AG20443 (cell line): ENCODE measurements at regions not wholly inside any gene's neighbourhood (a gene's known extent, or its start where the extent isn't known, plus 50 kb on each side); places are given as distances from the start of the nearest gene placed in this dataset.
"Not testable (repeated sequence)": the region's sequence is repeated elsewhere in the genome, so short reads cannot be mapped to it uniquely, and the experiment has no call there.

Experiments
- DNase-seq: peaks from one replicate; pipeline ENCODE4 v3.0.0; 2012; ENCODE audit warnings: low spot score, mixed read lengths

DNA sequence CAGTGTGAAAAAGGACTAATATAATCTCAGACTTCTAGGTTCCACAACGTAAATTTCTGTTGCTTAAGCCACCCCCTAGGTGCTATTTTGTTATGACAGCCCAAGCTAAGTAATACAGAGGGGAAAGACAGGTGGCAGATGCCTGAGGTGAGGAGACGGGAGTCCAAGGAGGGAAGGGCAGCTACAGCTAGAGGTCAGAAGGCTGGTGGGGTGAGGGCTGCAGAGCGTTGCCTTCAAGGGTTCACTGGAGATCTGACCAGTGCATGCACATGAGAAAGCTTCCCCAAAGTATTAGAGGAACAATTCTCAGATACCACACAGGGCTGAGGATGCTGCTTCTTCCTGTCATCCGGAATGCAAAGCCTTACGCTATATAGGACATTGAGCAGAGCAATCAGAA, 104.7 kb upstream of the IRX4 start:
- DNase-seq, result no peak

DNA sequence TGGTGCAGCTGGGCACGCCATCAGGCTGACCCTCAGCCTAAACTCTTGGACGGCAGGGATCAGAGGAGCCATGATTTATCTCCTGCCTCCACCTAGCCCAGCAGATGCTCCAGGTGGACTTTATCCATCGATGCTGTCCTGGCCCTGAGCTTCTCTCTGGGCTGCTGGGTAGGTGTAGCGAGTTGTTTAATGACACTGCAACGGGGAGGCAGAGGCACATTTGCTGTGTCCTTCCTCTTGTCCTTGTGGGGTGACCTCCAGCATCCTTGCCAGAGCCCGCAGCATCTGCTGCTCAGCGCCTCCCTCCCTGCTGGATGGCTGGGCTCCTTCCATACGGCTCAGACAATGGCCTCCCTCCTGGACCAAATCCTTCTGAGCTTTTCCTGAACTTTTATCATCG, 103.1 kb upstream of the IRX4 start:
- no peak for DNase-seq

DNA sequence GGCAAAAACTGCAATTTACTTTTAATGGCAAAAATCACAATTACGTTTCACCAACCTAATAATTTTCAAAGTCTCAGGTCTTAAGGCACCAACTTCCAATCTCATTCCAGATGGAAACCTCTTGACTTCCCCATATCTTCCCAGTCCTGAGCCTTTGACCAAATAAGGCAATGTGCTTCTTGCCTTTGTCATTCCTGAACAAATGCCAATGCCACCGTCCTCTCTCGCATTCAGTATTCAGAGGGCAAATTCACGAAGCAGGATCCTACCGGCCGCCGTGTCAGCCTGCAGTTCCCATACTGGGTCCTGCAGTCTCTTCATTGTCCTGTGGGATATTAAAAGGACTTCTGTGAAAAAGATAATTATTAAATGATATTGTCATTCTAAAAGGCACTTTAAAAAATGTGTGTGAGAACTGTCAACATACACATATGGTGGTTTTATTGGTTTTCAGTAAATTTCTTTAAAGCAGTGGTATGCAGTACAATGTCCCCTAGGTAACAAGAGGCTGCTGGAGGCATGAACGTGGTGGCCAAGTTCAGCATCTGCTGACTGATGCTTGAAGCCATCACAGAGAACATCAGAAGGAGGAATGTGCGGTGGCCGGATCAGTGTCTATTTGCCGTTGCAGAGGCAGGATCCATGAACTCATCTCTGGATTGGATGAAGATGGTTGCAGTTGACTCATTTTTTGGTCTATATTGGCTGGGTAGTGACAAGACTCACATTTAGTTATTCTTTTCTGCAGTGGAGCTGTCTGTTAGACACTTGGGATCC, 101.4 kb upstream of the IRX4 start:
- no peak for DNase-seq

DNA sequence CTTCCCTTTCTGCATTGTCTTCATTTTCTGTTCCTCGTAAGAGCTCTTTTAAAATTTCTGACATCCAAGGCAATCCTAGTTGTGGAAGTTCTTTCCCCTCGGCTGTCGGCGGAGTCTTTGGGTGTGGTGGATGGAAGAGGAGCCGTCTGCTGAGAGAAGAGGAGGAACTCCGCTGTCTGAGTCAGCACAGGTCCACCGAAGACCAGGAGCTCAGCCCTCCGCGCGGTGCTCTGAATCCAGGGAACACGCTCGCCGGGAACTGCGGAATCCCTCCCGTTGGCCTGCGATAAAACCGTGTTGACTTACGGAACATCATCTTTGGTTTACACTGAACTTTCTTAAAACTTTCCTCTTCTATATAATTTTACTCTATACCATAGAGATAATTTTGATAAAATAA, 100.7 kb upstream of the IRX4 start:
- DNase-seq, result peak; percentile 1

DNA sequence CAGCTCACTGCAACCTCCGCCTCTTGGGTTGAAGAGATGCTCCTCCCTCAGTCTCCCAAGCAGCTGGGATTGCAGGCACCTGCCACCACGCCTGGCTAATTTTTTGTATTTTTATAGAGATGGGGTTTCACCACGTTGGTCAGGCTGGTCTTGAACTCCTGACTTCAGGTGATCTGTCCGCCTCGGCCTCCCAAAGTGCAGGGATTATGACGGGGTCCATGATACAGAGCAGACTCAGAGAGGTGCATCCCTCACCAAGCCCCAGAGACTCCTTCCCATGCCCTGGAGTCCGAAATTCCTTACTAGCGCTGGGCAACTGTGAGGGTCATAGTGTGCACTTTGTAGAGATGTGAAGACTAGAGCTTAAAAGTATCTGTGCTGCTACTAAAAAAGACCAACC, 99.8 kb upstream of the IRX4 start:
- not testable (repeated sequence) for DNase-seq

DNA sequence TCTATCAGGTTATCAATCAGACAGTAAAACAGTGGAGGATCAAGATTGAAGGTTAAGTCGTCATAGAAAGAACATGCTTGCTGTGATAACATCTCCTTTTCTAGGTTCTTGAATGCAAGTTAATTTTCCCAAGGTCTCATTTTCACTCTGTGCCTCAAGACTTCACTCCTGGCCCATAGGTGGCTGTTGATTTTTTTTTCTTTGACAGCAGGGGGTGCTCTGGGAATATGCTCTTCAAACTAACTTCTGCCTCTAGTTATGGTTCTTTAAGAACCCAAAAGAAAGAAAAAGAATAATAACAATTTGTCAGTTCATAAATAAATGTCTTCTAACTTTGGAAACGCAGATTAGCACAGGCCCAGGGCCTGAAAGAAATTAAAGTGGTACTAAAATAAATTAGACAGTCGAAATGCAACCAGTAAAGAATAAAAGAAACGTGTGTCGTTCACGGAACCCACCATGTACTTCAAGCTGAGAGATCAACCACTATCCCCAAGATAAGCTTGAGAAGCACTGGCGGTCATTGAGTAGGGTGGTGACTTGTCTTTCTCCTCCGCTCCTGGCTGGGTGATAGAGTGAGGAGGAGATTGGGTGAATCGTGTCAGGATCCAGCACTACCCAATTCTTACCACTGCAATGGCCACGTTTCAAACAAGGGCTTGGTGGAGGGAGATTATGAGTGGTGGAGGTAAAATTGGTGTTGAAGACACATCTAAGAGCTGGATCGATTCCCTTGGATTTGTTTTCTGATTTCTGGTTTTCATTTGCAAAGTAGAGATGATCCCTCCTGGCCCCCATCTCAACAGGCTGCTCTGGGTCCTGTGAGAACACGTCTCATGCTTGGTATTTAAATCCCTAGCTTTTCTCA, 93.4 kb upstream of the IRX4 start:
- no peak for DNase-seq

DNA sequence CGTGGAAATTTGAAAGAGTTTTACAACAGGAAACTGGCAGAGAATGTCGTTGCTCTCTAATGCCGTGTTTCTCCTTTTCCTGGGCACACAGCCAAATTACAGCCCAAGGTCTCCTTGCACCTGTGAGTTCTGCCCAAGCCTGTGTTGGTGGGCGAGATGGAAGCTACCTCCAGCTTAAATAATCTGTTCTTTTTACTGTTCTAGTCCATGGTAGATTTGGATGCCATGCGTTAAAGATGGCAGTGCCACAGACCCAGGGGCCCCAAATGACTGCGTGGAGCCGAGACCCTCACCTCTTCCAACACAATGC, 92.6 kb upstream of the IRX4 start:
- DNase-seq, result no peak

DNA sequence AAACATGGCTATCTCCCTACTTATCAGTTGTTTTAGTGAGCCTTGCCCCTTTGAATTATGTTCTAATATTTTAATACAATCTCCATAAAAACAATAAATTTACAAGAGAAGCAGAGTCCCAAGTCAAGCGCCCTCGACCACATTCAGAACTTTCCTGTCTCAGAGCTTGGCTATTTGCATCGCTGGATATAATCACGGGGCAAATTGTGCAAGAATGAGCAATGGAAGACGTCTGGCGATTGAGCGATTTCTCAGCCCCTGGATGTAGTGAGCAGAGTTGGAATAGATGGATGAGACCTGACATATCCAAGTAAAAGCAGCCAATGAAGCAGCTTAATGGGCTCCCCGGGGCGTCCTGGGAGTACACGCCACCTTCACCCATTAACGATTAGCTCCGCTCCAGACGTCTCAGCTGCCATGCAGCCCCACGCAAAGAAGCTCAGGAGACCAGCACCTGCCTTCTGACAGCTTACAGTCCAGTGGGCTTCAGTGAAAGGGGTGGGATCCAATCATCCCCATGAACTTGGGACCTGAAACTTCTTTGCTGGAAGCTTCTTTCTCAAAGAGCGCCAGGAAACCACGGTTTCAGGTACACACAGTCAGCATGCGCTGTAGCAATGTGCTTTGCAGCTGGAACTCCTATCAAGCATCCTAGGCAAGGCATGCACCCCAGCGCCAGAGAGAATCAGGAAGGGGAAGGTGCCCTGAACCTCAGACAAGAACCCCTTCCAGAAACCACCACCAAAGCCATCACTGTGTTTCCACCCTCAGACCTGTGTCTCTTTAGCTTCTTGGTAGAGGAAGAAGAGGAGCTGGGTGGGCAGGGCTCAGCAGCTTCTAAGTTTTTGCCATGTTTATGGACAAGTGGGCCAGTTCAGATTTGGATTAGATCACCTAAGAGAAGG, 92.0 kb upstream of the IRX4 start:
- DNase-seq, result peak; percentile 2

DNA sequence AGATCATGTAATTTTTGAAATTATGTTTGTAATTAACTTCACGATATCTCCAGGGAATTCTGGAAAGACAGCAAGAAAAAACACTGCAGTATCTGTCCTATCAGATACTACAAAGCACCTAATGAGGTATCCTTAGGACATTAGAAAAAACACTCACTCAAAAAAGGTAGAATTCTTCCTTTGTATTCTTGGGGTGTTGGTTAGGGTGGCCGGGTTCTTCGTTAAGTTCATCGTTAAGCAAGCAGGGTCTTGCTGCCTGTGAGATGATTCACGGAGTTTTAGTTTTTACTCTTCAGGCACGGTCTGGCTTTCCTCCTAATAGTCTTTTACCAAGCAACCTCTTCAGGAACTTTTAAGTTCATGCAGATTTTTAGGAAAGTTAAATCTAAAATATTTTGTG, 91.4 kb upstream of the IRX4 start:
- DNase-seq, result no peak

DNA sequence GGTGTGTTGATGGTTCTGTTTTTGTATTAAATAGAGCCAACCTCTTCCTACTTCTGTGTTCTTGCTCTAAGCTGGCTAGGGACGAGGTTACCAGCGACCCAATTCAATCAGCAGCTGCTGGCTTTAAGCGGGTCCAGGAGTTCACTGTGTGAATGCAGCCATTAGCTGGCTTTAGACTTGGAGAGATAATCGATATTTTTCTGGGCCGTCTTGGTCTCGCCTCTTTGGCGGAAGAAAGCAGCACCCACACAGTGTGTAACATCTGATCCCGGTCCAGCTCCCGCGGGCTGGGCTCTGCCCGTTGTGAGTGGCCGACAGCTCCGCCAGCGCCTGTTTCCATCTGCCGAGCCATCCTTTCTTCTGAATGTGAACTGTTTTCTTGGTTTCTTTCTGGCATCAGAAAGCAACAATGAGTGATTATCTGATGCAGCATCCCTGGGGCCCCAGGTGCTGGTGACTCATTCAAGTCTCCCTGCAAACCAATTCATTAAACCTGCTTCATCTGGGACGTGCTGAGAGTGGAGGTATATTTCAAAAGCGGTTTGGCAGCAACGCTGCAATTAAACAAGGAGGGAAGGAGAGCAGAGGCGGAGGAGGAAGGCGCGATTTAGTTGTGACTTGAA, 90.8 kb upstream of the IRX4 start:
- peak; percentile 1 for DNase-seq

DNA sequence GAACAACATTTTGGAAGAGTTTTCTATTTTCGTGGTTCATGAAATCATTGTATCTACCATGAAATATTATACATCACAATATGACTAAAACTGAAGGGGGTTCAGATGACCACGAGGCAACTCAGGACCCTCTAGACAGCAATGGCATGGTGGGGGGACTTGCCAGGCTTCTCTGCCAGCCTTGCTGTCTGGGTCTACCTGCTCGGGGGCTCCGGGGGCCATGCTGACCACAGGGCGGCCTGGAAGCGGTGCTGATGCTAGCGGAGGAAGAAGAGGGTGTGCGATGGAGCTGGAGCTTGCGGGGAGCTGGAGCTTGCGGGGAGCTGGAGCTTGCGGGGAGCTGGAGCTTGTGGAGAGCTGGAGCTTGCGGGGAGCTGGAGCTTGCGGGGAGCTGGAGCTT, 89.2 kb upstream of the IRX4 start:
- no peak for DNase-seq

DNA sequence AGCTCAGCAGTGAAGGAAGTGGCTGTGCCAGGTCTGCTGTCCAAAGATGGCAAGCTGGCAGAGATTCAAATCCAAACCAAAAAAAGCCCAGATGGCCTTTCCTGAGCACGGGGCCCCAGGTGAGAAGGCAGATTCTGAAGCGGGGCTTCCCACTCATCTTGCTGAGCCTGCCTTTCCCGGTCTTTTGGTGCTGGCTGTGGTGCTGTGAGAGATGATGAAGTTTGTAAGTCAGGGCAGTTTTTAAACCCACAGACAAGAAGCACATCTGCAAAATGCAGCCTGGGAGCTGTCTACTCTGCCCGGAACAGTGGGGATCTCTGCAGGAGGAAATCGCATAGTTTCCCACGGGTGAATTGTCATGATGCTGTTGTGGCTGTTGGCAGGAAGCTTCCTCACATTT, 85.0 kb upstream of the IRX4 start:
- no peak for DNase-seq

DNA sequence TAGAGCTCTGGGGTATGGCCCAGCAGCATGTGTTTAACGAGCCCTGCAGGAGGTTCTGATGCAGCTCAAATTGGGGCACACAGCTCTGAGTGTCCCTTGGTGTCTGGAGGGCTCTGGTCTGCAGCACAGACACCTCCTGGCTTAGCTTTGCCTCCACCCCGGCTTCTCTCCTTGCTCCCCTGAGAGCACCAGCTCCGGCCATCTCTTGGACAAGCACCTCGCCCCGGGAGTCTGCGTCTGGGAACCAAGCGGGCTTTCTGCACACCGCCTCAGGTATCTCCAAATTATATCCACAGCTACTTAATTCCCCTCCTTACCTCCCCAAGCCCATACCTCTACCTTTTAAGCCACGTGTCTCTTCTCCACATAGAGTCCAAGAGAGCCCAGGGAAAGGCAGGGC, 83.7 kb upstream of the IRX4 start:
- DNase-seq, result no peak

DNA sequence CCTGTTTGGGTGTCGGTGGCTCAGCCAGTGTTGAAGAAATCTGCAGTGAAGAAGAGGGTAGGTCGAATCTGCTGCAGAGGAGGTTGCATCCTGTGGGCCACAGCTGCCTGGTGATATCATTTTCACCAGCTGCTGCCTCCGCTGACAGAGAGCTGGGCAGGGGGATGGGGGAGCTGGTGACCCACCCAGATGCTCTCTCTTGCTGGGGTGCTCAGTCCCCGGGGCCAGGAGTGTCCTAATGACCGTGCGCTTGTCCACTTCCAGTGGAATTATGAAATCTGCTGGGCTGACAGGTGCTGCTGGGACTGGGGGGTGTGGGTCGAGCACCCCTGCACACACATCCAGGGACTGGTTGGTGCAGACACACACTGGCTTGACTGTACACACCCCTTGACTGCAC, 83.2 kb upstream of the IRX4 start:
- no peak for DNase-seq

DNA sequence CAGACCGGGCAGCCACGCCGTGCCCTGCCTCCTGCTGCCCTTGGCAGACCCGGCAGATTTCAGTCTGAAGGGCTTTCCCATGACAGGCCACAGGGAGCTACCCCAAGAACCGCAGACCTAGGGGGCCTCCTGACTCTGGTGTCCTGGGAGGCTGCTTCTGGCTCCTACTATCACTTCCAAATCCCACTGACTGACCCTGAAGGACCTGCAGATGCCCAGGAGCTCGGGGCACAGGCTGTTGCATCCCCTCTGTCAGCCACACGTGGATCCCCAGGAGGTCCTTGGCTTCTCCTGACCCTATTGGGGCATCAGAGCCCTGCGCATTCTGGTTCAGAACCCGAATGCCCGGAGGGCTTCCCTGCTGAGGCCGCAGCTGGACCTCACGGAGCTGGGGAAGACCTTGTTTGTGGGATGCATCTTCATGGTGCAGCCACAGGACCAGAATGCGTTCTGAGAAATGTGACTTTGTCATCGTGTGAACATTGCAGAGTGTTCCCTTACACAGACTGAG, 81.3 kb upstream of the IRX4 start:
- DNase-seq, result no peak

DNA sequence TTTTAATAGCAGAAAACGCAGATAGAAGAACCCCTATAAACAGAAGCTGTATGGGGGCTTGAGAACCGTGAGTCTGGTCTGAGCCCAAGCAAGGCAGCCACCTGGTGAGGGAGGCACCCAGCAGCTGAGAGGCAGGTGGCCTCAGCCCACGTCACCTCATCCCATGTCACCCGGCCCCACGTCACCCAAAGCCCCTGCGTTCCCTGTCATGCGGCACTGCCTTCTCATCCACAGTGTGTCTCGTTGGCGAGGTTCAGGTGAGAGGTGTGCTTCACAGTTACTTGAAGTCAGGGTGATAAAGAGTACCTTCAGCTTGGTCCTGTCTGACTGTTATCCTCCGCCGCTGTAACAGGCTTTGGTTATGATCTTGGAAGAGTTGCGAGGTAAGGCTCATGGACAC, 80.6 kb upstream of the IRX4 start:
- no peak for DNase-seq

DNA sequence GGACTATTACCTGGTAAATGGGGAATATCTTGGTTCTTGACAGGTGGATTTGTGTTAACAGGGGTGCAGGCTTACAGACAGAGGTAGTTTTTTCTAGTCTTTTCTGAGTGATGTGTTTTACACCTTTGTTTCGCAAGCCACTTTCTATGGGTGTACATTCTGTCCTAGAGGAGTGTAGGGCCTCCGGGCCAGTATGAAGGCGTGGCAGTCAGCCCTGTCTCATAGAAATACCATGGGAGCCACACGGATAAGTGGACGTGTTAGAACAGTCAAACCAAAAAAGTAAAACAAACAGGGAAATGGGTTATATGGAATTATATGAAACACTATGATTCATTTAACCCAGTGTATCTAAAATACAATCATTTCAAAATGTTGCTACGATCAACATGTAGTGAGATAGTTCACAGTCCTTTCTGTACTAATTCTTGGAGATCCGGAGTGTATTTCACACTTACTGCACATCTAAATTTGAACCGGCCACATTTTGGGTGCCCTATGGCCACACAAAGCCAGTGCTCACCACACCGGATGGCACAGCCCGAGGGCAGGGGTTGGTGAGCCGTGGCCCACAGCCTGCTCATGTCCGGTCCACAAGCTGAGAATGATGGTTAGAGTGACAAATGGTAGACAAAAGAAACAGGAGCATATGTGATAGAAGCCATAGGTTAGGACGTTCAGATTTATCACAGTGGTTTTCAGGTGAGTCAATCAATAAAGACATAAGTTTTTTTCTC, 80.1 kb upstream of the IRX4 start:
- no peak for DNase-seq

DNA sequence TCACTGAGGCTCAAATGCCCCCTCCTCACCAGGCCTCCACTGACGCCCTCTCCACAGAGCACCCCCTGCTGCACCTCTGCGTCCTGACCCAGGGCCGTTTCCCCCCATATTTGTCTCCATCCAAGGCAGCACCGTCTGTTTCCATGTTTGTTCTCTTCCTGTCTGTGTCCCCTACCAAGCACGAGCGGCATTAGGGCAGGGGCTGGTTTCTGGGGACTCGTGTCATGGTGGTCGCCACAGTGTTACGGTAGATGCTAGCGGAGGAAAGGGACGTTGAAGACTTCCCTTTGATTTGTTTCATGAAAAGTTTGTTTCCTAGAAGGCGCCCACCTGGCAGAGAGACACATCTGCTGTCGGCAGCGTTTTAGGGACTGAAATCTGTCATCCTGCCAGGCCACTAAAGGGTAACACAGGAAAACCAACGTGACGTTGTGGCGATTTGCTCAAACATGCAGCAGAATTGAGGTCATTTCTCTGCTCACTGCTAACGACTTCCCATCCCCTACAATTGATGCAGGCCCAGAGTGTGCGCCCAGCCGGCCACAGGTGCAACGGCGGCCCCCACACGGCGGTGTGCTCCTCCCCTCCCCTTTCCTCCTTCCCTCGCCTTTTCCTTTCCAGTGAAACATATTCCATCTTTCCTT, 79.3 kb upstream of the IRX4 start:
- no peak for DNase-seq

DNA sequence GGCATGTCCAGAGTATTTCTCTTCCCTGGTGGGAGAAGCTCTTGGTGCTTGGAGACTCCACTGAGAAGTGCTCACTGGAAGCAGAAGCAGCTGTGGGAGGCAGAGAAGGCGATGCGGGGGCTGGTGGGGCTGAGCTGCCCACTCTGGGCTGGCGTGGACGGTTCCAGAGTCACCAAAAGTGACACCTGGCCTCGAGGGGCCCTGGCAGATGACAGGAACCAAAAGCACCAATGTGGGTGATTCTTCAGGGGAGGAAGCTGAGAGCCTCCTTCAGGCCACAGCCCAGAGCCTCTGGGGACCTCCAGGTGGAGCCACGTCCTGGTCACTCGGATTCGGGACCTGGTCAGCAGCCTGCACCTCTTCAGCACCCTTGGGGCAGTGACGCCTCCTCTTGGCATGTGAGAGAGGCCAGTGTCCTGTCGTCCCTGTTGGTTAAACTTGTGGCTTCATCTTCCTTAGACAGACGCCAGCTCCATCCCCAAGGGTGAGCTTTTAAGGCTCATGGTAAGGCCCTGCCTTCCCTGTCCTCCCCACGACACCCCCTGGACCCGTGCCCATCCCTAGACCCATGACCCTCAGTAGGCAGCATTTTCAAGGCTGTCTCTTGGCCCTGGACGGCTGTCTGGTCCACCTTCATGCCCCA, 78.7 kb upstream of the IRX4 start:
- no peak for DNase-seq

DNA sequence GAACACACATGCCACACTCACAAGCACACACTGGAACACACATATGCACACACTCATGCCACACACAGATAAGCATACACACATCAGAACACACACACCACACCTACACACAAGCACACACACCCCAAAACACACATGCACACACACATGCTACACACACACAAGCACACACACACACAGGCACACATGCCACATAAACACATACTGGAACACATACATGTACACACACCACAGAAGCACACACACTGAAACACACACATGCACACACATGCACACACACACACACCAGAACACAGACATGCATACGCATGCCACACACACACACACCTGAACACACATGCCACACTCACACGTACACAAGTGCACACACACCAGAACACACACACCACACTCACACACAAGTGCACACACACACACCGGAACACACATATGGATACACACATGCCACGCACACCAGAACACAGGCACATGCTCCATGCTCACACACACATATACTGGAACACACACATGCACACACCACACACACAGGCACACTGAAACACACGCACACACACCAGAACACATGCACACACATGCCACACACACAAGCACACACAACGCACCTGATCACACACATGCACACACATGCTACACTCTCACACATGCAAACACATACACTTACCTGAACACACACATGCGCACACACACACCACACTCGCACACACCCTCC, 78.0 kb upstream of the IRX4 start:
- DNase-seq, result no peak
